Tibial nerve (tissue), 3 donors: ENCODE measurements at regions not wholly inside any gene's neighbourhood (a gene's known extent, or its start where the extent isn't known, plus 50 kb on each side); places are given as distances from the start of the nearest gene placed in this dataset.

Experiments used
- CTCF ChIP-seq, 5 experiments: fragments of 200-600 bp in 3 of 5; fragments of 450-650 bp in 2 of 5; sonication (generic) in 3 of 5; IDR thresholded peaks; one replicate each; pipeline ENCODE4 v1.5.1; 2016 to 2019; ENCODE audit warnings: antibody characterized with exemption in 5 of 5, mild to moderate bottlenecking in 3 of 5, moderate library complexity in 2 of 5
- POLR2A ChIP-seq, 2 donors: fragments of 450-650 bp; IDR thresholded peaks; one replicate each; pipeline ENCODE4 v1.6.1; 2017; ENCODE audit warnings: antibody characterized with exemption in 2 of 2, mild to moderate bottlenecking in 2 of 2, moderate library complexity in 2 of 2

GRCh38 chr6:140537211-140537610 is 1162.8 kb upstream of the CITED2 start:
- TF ChIP-seq CTCF (IDR thresholded peaks at IDR 0.05) (no peak), POLR2A (IDR thresholded peaks at IDR 0.05) (no peak)
